ENCODE measurements at regions not wholly inside any gene's neighbourhood (a gene's known extent, or its start where the extent isn't known, plus 50 kb on each side); places are given as distances from the start of the nearest gene placed in this dataset.
"Not testable (repeated sequence)": the region's sequence is repeated elsewhere in the genome, so short reads cannot be mapped to it uniquely, and the experiment has no call there.

DNA sequence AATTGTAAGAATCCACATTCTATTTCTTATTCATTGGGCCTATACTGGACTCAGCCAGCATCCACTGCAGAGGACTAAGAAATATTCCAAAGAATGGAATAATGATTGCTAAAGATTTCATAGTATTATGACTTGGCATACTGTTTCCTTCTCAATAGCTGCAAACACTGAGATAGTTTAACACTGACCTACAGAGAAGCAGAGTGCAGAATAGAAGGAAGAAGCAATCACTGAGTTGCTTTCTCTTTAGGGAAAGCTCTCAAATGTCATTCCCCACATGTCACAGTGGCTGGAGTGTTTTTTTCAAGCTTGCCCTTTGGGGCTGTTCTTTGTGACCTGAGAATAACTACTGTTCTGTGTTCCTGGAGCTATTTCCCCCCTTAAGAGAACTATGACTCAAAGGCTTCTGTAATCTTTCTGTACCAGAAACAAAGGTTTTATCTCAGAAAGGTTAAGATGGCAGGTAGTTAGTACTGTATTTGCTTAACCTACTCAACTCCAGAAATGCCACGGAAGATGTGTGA is 243.6 kb upstream of the LUZP2 start:
- intact Hi-C loops (cut with DNase I), result no loop called here
- 31 to 43% (median 37%) methylated on average over 1 of the region's 1 CpG for WGBS, 3 donors
- TF ChIP-seq, protein P1, sequence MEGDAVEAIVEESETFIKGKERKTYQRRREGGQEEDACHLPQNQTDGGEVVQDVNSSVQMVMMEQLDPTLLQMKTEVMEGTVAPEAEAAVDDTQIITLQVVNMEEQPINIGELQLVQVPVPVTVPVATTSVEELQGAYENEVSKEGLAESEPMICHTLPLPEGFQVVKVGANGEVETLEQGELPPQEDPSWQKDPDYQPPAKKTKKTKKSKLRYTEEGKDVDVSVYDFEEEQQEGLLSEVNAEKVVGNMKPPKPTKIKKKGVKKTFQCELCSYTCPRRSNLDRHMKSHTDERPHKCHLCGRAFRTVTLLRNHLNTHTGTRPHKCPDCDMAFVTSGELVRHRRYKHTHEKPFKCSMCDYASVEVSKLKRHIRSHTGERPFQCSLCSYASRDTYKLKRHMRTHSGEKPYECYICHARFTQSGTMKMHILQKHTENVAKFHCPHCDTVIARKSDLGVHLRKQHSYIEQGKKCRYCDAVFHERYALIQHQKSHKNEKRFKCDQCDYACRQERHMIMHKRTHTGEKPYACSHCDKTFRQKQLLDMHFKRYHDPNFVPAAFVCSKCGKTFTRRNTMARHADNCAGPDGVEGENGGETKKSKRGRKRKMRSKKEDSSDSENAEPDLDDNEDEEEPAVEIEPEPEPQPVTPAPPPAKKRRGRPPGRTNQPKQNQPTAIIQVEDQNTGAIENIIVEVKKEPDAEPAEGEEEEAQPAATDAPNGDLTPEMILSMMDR (IDR thresholded peaks at IDR 0.05), result no peak

DNA sequence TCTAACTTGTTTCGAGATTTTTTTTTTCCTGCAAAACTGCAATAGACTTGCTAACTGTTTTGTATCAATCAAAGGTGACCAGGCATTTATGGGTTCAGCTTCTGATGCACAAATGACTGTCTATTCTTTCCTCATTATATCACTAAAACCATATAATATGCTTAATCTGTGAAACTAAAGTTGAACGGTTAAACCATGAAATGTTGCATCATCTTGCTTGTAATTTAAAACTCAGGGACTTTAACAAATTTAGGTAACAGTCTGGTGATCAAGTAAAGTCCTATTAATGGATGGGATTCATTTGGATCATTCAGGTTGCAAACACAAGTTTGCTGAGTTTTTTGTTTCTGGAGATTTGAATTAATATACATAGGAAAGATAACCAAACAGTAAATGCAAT is 232.0 kb upstream of the LUZP2 start:
- intact Hi-C loops (cut with DNase I), result no loop called here
- 35 to 39% (median 38%) methylated on average over 2 of the region's 2 CpGs for WGBS, 3 donors
- TF ChIP-seq, protein P1 (IDR thresholded peaks at IDR 0.05), result no peak

More for the DNA sequence above, 243.6 kb upstream of the LUZP2 start:
- DNase-seq, result no peak
- Histone ChIP-seq H3K36me3 (ENCODE audit: insufficient read depth in 1 of 2, low read depth in 1 of 2) (no peaks in the 10 kb centered on the region), H3K4me1 (no peaks in the 10 kb centered on the region), H3K27me3 (ENCODE audit: insufficient read depth in 3 of 3, low read length in 2 of 3) (no peaks in the 10 kb centered on the region), H3K4me3 (no peak overlapping the region), H3K27ac (no peak overlapping the region), H3K9me3 (no peaks in the 10 kb centered on the region)
- no peak for ATAC-seq

GRCh38 chr11:24267014-24267413 is 229.8 kb upstream of the LUZP2 start:
- Histone ChIP-seq H3K9me3 (no peaks in the 10 kb centered on the region), H3K4me3 (no peak overlapping the region), H3K36me3 (ENCODE audit: insufficient read depth in 1 of 2, low read depth in 1 of 2) (no peaks in the 10 kb centered on the region), H3K27ac (no peak overlapping the region), H3K27me3 (ENCODE audit: insufficient read depth in 3 of 3, low read length in 2 of 3) (no peaks in the 10 kb centered on the region), H3K4me1 (no peaks in the 10 kb centered on the region)
- DNase-seq (no peak), ATAC-seq (no peak)
- WGBS, 3 donors, result 48 to 50% (median 49%) methylated on average over 2 of the region's 2 CpGs
- intact Hi-C loops (cut with DNase I), result no loop called here
- TF ChIP-seq, protein P1 (IDR thresholded peaks at IDR 0.05), result no peak

More for the DNA sequence above, 232.0 kb upstream of the LUZP2 start:
- no peak for DNase-seq
- ATAC-seq, result no peak
- Histone ChIP-seq H3K27me3 (ENCODE audit: insufficient read depth in 3 of 3, low read length in 2 of 3) (no peaks in the 10 kb centered on the region), H3K27ac (no peak overlapping the region), H3K4me1 (no peaks in the 10 kb centered on the region), H3K4me3 (no peak overlapping the region), H3K36me3 (ENCODE audit: insufficient read depth in 1 of 2, low read depth in 1 of 2) (no peaks in the 10 kb centered on the region), H3K9me3 (no peaks in the 10 kb centered on the region)

GRCh38 chr11:24271798-24272197 is 225.1 kb upstream of the LUZP2 start:
- intact Hi-C loops (cut with DNase I), result no loop called here
- no peak for DNase-seq
- Histone ChIP-seq H3K27me3 (ENCODE audit: insufficient read depth in 3 of 3, low read length in 2 of 3) (no peaks in the 10 kb centered on the region), H3K4me3 (no peak overlapping the region), H3K36me3 (ENCODE audit: insufficient read depth in 1 of 2, low read depth in 1 of 2) (no peaks in the 10 kb centered on the region), H3K27ac (no peak overlapping the region), H3K4me1 (no peaks in the 10 kb centered on the region), H3K9me3 (no peaks in the 10 kb centered on the region)
- no peak for ATAC-seq
- TF ChIP-seq, protein P1 (IDR thresholded peaks at IDR 0.05), result no peak
- WGBS, 3 donors, result 86 to 89% (median 88%) methylated on average over 2 of the region's 2 CpGs

GRCh38 chr11:24274214-24274781 is 222.6 kb upstream of the LUZP2 start:
- H3K27ac ChIP-seq; ATAC-seq; H3K9me3 ChIP-seq; intact Hi-C loops (cut with DNase I); H3K4me1 ChIP-seq; H3K27me3 ChIP-seq (ENCODE audit: insufficient read depth in 3 of 3, low read length in 2 of 3); H3K4me3 ChIP-seq; H3K36me3 ChIP-seq (ENCODE audit: insufficient read depth in 1 of 2, low read depth in 1 of 2): not testable (repeated sequence)
- peak in 1 of 2 donors; percentile 32 for DNase-seq
- WGBS, 3 donors, result 88 to 93% (median 92%) methylated on average over 24 to 25 of the region's 25 CpGs
